ENCODE measurements at regions not wholly inside any gene's neighbourhood (a gene's known extent, or its start where the extent isn't known, plus 50 kb on each side); places are given as distances from the start of the nearest gene placed in this dataset.

DNA sequence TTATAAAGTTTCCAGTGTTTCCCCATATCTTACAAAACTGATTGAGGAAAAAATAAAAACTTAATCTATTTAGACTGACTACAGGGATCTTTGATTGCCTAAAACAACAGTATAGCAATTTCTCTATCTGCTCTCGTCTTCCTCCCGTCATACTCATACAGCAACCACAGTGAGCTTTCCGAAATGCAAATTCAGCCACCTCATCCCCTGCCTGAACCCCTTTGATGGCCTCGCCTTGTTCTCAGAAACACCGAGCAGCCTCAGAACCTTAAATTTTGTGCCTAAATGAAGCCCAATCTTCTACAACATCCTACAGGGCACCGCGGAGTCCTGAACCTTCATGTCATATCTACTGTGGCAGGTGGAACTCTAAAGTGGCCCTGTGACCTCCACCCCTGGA lies 223.7 kb upstream of the TMEM132C start (continued):
- TF ChIP-seq ASH2L (IDR thresholded peaks at IDR 0.05; ENCODE audit: low read length) (no peak), RXRA (IDR thresholded peaks at IDR 0.05; ENCODE audit: insufficient read depth, low read depth, low read length) (no peak), POU5F1 (IDR thresholded peaks at IDR 0.05; ENCODE audit: low read depth, low read length) (no peak), EP300 (IDR thresholded peaks at IDR 0.05; ENCODE audit: borderline replicate concordance in 1 of 2, low read depth in 2 of 2, low read length in 2 of 2) (no peak), PHF8 (conservative IDR thresholded peaks at IDR 0.05; ENCODE audit: low read depth, low read length) (no peak), SIN3A (conservative IDR thresholded peaks at IDR 0.05 in 1 of 2, IDR thresholded peaks at IDR 0.05 in 1 of 2; ENCODE audit: low read depth in 1 of 2, low read length in 2 of 2) (no peak), TCF12 (IDR thresholded peaks at IDR 0.05; ENCODE audit: low read depth, low read length) (no peak), CEBPB (IDR thresholded peaks at IDR 0.05; ENCODE audit: low read depth, low read length) (no peak), JUND (IDR thresholded peaks at IDR 0.05; ENCODE audit: low read length) (no peak), ZNF274 (IDR thresholded peaks at IDR 0.05; ENCODE audit: borderline replicate concordance, extremely low read depth, low read length) (no peak), SRF (IDR thresholded peaks at IDR 0.05; ENCODE audit: low read depth, low read length) (no peak)
